ENCODE measurements at regions not wholly inside any gene's neighbourhood (a gene's known extent, or its start where the extent isn't known, plus 50 kb on each side); places are given as distances from the start of the nearest gene placed in this dataset.

DNA sequence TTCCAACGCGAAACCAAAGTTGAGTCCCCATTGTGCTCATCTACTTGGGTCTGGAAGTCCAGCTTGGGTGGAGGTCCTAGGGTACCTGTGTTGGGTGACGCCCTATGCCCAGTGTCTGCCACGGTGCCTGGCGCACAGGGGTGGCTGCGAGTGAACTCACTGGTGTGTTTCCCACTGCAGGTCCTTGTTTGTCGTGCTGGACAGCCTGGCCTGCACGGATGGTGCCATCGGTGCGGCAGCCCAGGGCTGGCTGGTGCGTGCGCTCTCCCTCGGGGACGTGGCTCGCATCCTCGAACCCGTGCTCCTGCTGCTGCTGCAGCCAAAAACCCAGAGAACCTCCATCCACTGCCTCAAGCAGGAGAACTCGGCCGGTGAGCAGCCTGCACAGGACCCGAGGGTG lies 80.4 kb upstream of the MORC3 start:
- TF ChIP-seq, protein P1, sequence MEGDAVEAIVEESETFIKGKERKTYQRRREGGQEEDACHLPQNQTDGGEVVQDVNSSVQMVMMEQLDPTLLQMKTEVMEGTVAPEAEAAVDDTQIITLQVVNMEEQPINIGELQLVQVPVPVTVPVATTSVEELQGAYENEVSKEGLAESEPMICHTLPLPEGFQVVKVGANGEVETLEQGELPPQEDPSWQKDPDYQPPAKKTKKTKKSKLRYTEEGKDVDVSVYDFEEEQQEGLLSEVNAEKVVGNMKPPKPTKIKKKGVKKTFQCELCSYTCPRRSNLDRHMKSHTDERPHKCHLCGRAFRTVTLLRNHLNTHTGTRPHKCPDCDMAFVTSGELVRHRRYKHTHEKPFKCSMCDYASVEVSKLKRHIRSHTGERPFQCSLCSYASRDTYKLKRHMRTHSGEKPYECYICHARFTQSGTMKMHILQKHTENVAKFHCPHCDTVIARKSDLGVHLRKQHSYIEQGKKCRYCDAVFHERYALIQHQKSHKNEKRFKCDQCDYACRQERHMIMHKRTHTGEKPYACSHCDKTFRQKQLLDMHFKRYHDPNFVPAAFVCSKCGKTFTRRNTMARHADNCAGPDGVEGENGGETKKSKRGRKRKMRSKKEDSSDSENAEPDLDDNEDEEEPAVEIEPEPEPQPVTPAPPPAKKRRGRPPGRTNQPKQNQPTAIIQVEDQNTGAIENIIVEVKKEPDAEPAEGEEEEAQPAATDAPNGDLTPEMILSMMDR (IDR thresholded peaks at IDR 0.05 in 8 of 11, conservative IDR thresholded peaks at IDR 0.05 in 3 of 11), result no peak
- TF ChIP-seq POLR2AphosphoS5 (IDR thresholded peaks at IDR 0.05) (no peak), POLR2A (IDR thresholded peaks at IDR 0.05) (no peak)

Data from spleen (tissue), 7 donors.